Naive B cell (primary cell): ENCODE measurements at regions not wholly inside any gene's neighbourhood (a gene's known extent, or its start where the extent isn't known, plus 50 kb on each side); places are given as distances from the start of the nearest gene placed in this dataset.
A peak's percentile ranks its signal among the peaks of the same experiment; 100 is the strongest.
"Not testable (repeated sequence)": the region's sequence is repeated elsewhere in the genome, so short reads cannot be mapped to it uniquely, and the experiment has no call there.

Experiments used
- ATAC-seq, 2 donors: fragments of 150-1000 bp; cut with Tn5 transposase; 2 replicates each; pipeline ENCODE4 v1.10.0; 2021; ENCODE audit warnings: low read depth in 2 of 2, mild to moderate bottlenecking in 2 of 2, moderate library complexity in 2 of 2
- DNase-seq: peaks from one replicate; pipeline ENCODE4 v3.0.0; 2022
- H3K27ac Mint-ChIP-seq, 6 donors: one replicate each; pipeline ENCODE4 v1.8.0; 2020 to 2022; ENCODE audit warnings: mild to moderate bottlenecking in 6 of 6, mixed read lengths in 6 of 6, moderate library complexity in 5 of 6, inconsistent platforms in 2 of 6
- H3K27me3 Mint-ChIP-seq, 3 donors: one replicate each; pipeline ENCODE4 v1.8.0; 2021 to 2022; ENCODE audit warnings: mixed read lengths in 3 of 3, mild to moderate bottlenecking in 1 of 3
- H3K36me3 Mint-ChIP-seq, 2 donors: one replicate each; pipeline ENCODE4 v1.8.0; 2020 to 2022; ENCODE audit warnings: mixed read lengths in 2 of 2, inconsistent platforms in 1 of 2, mild to moderate bottlenecking in 1 of 2
- H3K4me1 Mint-ChIP-seq, 3 donors: one replicate each; pipeline ENCODE4 v1.8.0; 2020 to 2022; ENCODE audit warnings: mixed read lengths in 3 of 3, inconsistent platforms in 1 of 3, mild to moderate bottlenecking in 1 of 3, moderate library complexity in 1 of 3
- H3K4me3 Mint-ChIP-seq, 8 donors: one replicate each; pipeline ENCODE4 v1.8.0; 2020 to 2022; ENCODE audit warnings: mild to moderate bottlenecking in 8 of 8, mixed read lengths in 8 of 8, moderate library complexity in 8 of 8, inconsistent platforms in 2 of 8
- H3K9me3 Mint-ChIP-seq, 7 donors: one replicate each; pipeline ENCODE4 v1.8.0; 2020 to 2022; ENCODE audit warnings: mixed read lengths in 7 of 7, mild to moderate bottlenecking in 5 of 7, inconsistent platforms in 2 of 7, moderate library complexity in 1 of 7

DNA sequence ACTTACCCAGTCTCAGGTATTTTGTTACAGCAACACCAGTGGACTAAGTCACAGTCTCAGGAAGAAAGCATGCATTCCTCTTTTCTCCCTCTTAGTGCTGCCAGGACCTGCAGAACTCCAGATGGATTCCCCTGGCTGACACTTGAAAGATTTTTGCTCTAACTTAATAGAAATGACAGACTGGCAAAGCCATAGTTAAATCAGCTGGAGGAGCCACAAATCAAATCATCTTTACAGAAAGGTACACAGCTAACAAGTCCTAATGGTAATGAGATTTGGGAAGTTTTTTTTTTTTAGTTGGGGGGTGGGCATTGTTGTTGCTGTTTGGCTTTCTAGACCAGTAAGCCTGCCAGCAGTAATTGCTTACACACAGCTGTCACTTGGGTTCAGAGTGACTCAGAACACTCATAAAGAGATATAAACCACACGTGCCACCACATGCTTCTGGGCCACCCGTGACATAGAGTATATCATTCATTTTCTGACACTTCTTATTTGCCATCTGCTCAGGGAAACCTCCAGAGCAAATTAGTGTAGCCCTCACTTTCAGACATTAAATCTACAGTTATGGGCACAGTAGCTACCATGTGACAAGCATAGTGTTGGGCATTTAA, 72.4 kb downstream of the FH start:
- H3K27ac Mint-ChIP-seq, result no peak overlapping the region
- H3K4me3 Mint-ChIP-seq, result no peak overlapping the region
- no peak for ATAC-seq
- DNase-seq, result no peak
- peaks cover 0 to 4% (median 0%) of the 10 kb centered on the region in 3 donors for H3K4me1 Mint-ChIP-seq
- peaks cover 4 to 17% (median 7%) of the 10 kb centered on the region in 7 donors for H3K9me3 Mint-ChIP-seq
- peaks cover 9 to 15% of the 10 kb centered on the region in 2 donors for H3K36me3 Mint-ChIP-seq
- H3K27me3 Mint-ChIP-seq, result peaks cover 9 to 26% (median 25%) of the 10 kb centered on the region in 3 donors

DNA sequence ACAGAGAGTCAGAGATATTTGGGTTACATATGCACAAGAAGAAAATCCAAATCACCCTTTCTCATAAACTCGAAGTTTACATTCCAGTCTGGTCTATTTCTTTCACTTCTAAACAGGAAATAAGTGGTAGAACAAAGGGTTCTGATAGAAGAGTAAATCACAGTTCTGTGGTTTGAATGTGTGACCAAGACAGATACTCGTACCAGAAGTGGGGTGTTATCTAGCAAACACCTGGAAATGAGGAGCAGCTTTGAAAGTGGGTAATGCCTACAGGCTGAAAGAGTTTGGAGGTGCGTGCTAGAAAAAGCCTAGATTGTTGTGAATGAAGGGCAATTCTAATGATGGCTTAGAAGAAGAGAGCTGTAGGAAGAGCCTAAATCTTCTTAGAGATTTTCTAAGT, 74.7 kb downstream of the FH start:
- Mint-ChIP-seq H3K9me3 (peaks cover 0 to 17% (median 6%) of the 10 kb centered on the region in 7 donors), H3K36me3 (peaks cover 9 to 15% of the 10 kb centered on the region in 2 donors), H3K27me3 (peaks cover 5 to 25% (median 20%) of the 10 kb centered on the region in 3 donors), H3K4me1 (peaks cover 0 to 4% (median 0%) of the 10 kb centered on the region in 3 donors), H3K4me3 (no peak overlapping the region), H3K27ac (no peak overlapping the region)
- no peak for DNase-seq
- no peak for ATAC-seq

DNA sequence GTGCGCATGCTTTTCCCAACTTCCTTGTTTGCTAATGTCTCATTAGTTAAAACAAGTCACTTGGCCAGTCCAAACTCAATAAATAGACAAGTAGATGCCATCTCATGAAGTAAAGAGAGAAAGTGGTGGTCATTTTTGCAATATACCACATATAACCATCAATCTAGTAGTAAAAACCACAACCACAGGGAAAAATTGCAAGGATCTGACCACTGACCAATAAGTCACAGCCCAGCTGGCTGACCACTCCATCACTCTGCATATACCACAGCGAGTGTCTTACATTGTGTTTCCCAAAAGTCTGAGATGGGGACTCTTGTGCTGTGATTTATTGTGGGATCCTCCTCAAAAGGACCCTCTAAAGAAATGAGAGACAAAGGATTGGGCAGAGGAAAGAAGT, 76.0 kb downstream of the FH start:
- Mint-ChIP-seq H3K27me3 (peaks cover 10 to 24% (median 20%) of the 10 kb centered on the region in 3 donors), H3K27ac (no peak overlapping the region), H3K9me3 (peaks cover 0 to 17% (median 6%) of the 10 kb centered on the region in 7 donors), H3K4me3 (no peak overlapping the region), H3K4me1 (no peaks in the 10 kb centered on the region), H3K36me3 (peaks cover 9 to 15% of the 10 kb centered on the region in 2 donors)
- ATAC-seq (no peak), DNase-seq (no peak)

DNA sequence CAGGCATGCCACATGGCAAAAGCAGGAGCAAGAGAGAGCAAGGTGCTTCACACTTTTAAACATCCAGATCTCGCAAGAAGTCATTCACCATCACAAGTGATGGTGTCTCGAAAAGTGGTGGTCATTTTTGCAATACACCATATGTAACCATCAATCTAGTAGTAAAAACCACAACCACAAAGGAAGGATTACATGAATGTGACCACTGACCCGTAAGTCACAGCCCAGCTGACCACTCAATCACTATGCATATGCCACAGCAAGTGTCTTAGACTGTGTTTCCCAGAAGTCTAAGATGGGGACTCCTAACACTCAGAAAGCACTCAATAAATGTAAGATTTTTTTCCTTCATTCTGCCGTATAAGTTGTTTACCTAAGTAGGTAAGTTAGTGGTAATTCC, 76.9 kb downstream of the FH start:
- no peaks in the 10 kb centered on the region for H3K4me1 Mint-ChIP-seq
- peaks cover 9 to 15% of the 10 kb centered on the region in 2 donors for H3K36me3 Mint-ChIP-seq
- peaks cover 0 to 15% (median 6%) of the 10 kb centered on the region in 7 donors for H3K9me3 Mint-ChIP-seq
- DNase-seq (no peak), ATAC-seq (no peak)
- peaks cover 10 to 16% (median 15%) of the 10 kb centered on the region in 3 donors for H3K27me3 Mint-ChIP-seq
- H3K4me3 Mint-ChIP-seq, result no peak overlapping the region
- H3K27ac Mint-ChIP-seq, result no peak overlapping the region

DNA sequence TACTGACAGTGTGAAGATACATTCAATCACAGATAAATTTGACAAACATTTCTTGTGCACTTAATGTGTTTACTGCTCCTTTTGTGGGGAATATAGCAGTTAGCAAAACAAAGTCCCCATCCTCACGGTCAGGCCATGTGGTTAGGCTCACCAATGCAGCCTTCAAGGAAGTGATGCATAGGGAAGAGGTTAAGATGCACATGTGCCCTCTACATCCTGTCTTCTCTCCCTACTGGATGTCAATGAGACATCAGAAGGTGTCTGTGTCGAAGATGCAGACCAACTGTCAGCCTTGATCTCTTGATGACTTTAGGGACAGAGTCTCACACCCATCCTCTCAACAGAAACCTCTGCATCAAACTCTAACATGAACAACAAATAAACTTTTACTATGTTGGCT, 78.7 kb downstream of the FH start:
- no peaks in the 10 kb centered on the region for H3K4me1 Mint-ChIP-seq
- H3K27ac Mint-ChIP-seq, result peak overlapping the region in 1 of 6 donors; percentile 4
- H3K27me3 Mint-ChIP-seq, result peaks cover 10 to 21% (median 15%) of the 10 kb centered on the region in 3 donors
- ATAC-seq, result no peak
- no peak overlapping the region for H3K4me3 Mint-ChIP-seq
- no peak for DNase-seq
- peaks cover 0 to 14% (median 6%) of the 10 kb centered on the region in 7 donors for H3K9me3 Mint-ChIP-seq
- H3K36me3 Mint-ChIP-seq, result peaks cover 9 to 15% of the 10 kb centered on the region in 2 donors

DNA sequence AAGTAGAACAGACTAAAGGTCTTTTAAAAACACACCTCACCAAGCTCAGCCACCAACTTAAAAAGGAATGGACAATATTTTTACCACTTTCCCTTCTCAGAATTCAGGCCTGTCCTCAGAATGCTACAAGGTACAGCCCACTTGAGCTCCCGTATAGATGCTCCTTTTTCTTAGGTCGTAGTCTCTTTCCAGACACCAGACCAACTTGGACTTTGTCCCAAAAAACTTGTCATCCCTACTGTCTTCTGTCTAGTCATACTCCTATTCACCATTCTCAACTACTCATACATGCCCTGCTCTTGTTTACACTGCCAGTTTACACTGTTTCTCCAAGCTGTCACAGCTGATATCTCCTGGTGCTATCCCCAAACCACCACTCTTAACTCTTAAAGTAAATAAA, 80.9 kb downstream of the FH start:
- not testable (repeated sequence) for DNase-seq, H3K36me3 Mint-ChIP-seq, ATAC-seq, H3K4me1 Mint-ChIP-seq, H3K27ac Mint-ChIP-seq, H3K4me3 Mint-ChIP-seq
- Mint-ChIP-seq H3K27me3 (peaks cover 10 to 26% (median 22%) of the 10 kb centered on the region in 3 donors), H3K9me3 (peaks cover 0 to 13% (median 2%) of the 10 kb centered on the region in 7 donors)

DNA sequence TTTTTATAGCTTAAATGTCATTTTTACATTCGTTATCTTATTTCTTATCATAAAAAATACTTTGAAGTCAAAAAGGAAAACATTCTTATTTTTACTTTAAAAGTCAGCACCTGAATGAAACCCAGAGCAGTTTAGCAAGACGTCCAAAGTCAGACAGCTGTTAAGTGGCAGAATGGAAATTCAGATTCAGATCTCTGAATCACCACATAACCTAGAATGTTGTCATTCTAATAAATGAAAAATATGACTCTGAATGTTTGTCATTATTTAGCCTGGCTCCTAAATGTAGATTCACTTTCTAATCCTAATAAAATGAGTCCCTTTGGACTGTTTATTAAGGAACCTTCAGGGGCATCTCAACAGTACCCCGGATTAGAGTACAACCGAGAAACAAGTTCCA, 75.2 kb upstream of the RGS7 start:
- Mint-ChIP-seq H3K4me3 (no peak overlapping the region), H3K9me3 (peaks cover 0 to 13% (median 3%) of the 10 kb centered on the region in 7 donors), H3K27me3 (peaks cover 8 to 60% (median 44%) of the 10 kb centered on the region in 3 donors), H3K36me3 (peaks cover 0 to 10% of the 10 kb centered on the region in 2 donors), H3K4me1 (no peaks in the 10 kb centered on the region), H3K27ac (no peak overlapping the region)
- ATAC-seq, result no peak
- DNase-seq, result no peak

DNA sequence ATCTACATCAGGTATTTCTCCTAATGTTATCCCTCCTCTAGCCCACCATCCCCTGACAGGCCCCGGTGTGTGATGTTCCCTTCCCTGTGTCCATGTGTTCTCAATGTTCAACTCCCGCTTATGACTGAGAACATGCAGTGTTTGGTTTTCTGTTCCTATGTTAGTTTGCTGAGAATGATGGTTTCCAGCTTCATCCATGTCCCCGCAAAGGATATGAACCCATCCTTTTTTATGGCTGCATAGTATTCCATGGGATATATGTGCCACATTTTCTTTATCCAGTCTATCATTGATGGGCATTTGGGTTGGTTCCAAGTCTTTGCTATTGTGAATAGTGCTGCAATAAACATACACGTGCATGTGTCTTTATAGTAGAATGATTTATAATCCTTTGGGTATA, 68.1 kb upstream of the RGS7 start:
- Mint-ChIP-seq H3K4me3 (peak overlapping the region; percentile 38 to 93 (median 67)), H3K27me3 (peaks cover 20 to 76% (median 48%) of the 10 kb centered on the region in 3 donors), H3K27ac (peak overlapping the region in 1 of 6 donors; percentile 27)
- not testable (repeated sequence) for DNase-seq, H3K4me1 Mint-ChIP-seq, H3K9me3 Mint-ChIP-seq, H3K36me3 Mint-ChIP-seq, ATAC-seq

DNA sequence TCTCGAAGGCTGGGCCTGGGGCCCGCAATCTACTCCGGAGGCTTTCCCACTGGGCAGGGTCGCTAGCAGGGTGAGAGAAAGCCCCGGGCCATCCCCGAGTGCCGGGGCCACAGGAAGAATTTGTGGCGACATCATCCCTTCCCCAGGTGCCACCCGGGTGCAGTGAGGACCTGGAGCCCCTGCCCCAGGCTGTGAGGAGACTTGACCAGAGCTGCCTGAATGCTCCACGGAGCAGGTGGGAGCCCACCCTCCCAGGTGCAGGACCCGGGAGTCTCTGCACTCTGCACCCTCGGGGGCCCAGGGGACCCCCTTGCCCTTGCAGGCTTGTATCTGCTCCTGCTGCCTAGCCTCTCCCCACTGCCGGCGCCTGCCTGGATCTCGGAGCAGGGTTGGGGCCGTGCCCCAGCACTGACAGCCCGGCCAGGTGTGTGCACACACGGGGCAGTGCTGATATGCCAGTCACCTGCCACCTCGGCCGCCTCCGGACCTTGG, 67.5 kb upstream of the RGS7 start:
- ATAC-seq (no peak), DNase-seq (no peak)
- Mint-ChIP-seq H3K9me3 (peaks cover 0 to 6% (median 3%) of the 10 kb centered on the region in 7 donors), H3K27me3 (peaks cover 21 to 75% (median 43%) of the 10 kb centered on the region in 3 donors), H3K4me3 (peak overlapping the region; percentile 61 to 93 (median 82)), H3K27ac (no peak overlapping the region), H3K36me3 (no peaks in the 10 kb centered on the region), H3K4me1 (peaks cover 4 to 7% (median 6%) of the 10 kb centered on the region in 3 donors)

DNA sequence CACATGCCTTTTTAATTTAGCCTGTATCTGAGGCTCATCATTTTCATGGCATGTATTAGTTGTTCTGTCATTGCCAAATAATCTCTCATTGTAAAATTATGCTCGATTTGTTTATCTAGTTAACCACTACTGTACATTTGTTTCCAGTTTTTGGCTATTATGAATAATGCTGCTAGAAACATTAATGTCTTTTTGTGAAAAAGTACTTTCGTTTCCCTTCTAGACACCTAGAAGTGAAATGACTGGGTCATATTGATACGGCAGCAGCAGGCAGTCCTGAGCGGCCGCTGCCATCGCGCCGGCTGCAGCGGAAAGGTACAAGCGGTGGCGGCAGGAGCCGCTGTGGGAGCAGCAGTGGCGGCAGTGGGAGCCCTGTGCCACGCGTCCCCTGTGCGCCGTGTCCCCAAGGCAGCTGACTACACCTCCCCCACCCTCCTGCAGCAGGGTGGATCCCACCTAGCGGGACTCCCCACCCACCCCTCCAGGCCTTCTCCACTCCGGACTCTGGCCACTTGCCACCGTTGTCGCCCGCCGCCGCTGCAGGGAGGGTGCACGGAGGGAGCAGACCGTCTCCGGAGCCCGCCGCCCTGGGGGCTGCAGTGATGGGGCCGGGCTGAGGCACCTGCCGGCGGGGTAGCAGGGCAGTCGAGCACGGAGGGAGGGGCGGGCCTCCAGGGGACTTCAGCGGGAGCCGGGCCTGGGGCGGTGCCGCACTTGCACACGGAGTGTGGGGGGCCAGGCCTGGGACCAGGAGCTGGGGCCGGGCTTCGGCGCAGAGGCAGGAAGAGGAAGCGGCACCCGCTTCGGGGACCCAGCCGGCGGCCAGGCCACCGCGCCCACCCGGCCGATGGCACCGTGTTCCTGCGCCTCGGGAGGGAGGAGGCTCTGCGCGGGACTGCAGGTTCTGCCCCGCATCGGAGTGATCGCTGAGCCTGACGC, 66.8 kb upstream of the RGS7 start:
- H3K27ac Mint-ChIP-seq, result peak overlapping the region in 1 of 6 donors; percentile 5
- peaks cover 25 to 70% (median 39%) of the 10 kb centered on the region in 3 donors for H3K27me3 Mint-ChIP-seq
- H3K9me3 Mint-ChIP-seq, result peaks cover 0 to 6% (median 3%) of the 10 kb centered on the region in 7 donors
- peaks cover 4 to 7% (median 6%) of the 10 kb centered on the region in 3 donors for H3K4me1 Mint-ChIP-seq
- peak; percentile 72 to 73 for ATAC-seq
- H3K4me3 Mint-ChIP-seq, result peak overlapping the region; percentile 80 to 93 (median 87)
- peak; percentile 19 for DNase-seq
- no peaks in the 10 kb centered on the region for H3K36me3 Mint-ChIP-seq

DNA sequence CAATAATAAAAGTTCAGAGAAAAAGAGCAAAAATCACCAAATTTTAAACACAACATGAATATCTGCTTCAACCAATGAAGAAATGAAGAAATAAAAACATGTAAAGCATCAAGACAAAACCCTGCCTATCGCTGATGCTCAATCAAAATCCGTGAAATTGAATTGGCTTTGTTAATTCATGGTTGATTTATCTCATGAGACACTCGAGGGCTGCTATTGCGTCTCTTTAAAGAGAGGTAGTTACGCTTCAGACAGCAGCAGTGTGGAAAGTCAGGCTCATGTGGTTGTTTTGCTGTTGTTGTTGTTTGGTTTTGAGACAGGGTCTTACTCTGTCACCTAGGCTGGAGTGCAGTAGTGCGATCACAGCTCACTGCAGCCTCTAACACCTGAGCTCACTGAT, 65.5 kb upstream of the RGS7 start:
- Mint-ChIP-seq H3K4me3 (peak overlapping the region in 3 of 8 donors; percentile 20 to 77 (median 45)), H3K27me3 (peaks cover 30 to 65% (median 32%) of the 10 kb centered on the region in 3 donors), H3K9me3 (peaks cover 0 to 6% (median 2%) of the 10 kb centered on the region in 7 donors), H3K27ac (no peak overlapping the region), H3K36me3 (no peaks in the 10 kb centered on the region), H3K4me1 (peaks cover 4 to 7% (median 6%) of the 10 kb centered on the region in 3 donors)
- no peak for DNase-seq
- no peak for ATAC-seq

DNA sequence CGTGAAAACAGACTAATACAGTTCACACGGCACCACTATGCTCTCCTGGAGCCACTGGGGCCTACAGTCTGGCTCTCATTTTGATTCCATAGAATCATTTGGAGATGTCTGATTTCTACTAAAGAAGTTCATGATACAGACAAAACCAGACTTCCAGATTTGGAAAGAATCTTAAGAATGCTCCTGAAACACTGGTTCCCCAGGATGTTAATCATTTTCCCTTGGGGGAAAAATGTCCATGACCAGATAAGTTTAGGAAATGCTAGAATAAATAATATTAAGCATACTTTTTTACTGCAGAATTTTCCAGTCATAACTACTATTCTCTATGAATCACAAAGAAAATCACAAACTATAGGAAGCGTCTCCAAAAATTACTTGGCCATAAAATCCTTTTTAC, 63.0 kb upstream of the RGS7 start:
- Mint-ChIP-seq H3K9me3 (peaks cover 0 to 4% (median 0%) of the 10 kb centered on the region in 7 donors), H3K4me3 (no peak overlapping the region), H3K27me3 (peaks cover 21 to 48% (median 26%) of the 10 kb centered on the region in 3 donors), H3K4me1 (peaks cover 4 to 7% (median 6%) of the 10 kb centered on the region in 3 donors), H3K27ac (no peak overlapping the region), H3K36me3 (no peaks in the 10 kb centered on the region)
- DNase-seq (no peak), ATAC-seq (no peak)

DNA sequence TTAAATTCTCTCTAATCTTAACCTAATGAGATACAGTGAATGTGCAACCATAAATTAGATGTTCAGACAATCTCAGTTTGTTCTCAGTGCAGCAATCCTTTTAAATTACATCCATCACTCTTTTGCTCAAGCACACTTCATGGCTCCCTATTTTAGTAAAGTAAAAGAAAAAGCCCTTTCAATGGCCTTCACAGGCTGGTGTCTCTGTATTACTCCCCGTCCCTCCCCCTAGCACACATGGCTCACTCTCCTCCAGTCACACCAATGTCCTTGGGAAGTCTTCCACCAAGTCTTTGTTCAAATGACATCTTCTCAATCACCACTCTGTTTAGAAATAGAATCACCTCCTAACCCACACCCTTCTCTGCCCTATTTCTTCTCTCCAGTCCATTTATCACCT, 60.3 kb upstream of the RGS7 start:
- Mint-ChIP-seq H3K4me1 (no peaks in the 10 kb centered on the region), H3K9me3 (peaks cover 0 to 2% (median 0%) of the 10 kb centered on the region in 7 donors), H3K27ac (peak overlapping the region in 1 of 6 donors; percentile 82), H3K4me3 (no peak overlapping the region), H3K36me3 (no peaks in the 10 kb centered on the region), H3K27me3 (peaks cover 16 to 34% (median 24%) of the 10 kb centered on the region in 3 donors)
- DNase-seq, result no peak
- ATAC-seq, result no peak
